Upper lobe of left lung (tissue), 4 donors: ENCODE measurements at regions not wholly inside any gene's neighbourhood (a gene's known extent, or its start where the extent isn't known, plus 50 kb on each side); places are given as distances from the start of the nearest gene placed in this dataset.

Source experiments
- POLR2A ChIP-seq, 4 donors: fragments of 450-650 bp; IDR thresholded peaks; one replicate each; pipeline ENCODE4 v1.5.1; 2016 to 2017; ENCODE audit warnings: antibody characterized with exemption in 4 of 4, mild to moderate bottlenecking in 2 of 4
- TF ChIP-seq, protein P1 (sequence below), 6 experiments: fragments of 450-650 bp in 4 of 6; fragments of 200-600 bp in 2 of 6; sonication (generic) in 2 of 6; IDR thresholded peaks; one replicate each; pipeline ENCODE4 v1.5.1; 2016 to 2019; ENCODE audit warnings: antibody characterized with exemption in 6 of 6

DNA sequence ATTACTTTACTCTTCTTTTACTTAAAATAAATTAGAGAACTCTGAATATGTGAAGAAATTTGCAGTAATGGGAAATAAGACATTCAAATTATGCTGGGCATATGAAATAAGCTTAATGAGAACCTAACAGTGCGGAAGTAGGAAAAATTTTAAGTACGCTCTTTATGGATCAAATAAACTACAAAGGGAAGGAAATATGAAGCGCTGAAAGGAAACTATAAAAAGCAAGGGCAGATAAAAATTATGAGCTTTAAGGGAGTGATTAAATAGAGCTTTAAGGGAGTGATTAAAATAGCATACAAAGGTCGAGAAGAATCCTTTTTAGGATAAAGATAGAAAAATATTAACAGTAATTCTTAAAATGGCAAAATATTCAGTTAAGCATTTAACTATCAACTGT, 118.3 kb upstream of the AADACL2 start:
- TF ChIP-seq POLR2A (IDR thresholded peaks at IDR 0.05), result no peak
- TF ChIP-seq, protein P1, sequence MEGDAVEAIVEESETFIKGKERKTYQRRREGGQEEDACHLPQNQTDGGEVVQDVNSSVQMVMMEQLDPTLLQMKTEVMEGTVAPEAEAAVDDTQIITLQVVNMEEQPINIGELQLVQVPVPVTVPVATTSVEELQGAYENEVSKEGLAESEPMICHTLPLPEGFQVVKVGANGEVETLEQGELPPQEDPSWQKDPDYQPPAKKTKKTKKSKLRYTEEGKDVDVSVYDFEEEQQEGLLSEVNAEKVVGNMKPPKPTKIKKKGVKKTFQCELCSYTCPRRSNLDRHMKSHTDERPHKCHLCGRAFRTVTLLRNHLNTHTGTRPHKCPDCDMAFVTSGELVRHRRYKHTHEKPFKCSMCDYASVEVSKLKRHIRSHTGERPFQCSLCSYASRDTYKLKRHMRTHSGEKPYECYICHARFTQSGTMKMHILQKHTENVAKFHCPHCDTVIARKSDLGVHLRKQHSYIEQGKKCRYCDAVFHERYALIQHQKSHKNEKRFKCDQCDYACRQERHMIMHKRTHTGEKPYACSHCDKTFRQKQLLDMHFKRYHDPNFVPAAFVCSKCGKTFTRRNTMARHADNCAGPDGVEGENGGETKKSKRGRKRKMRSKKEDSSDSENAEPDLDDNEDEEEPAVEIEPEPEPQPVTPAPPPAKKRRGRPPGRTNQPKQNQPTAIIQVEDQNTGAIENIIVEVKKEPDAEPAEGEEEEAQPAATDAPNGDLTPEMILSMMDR (IDR thresholded peaks at IDR 0.05), result no peak
